Skeletal muscle tissue (tissue), 3 donors: ENCODE measurements at regions not wholly inside any gene's neighbourhood (a gene's known extent, or its start where the extent isn't known, plus 50 kb on each side); places are given as distances from the start of the nearest gene placed in this dataset.

Experiments used
- H3K27ac ChIP-seq: one replicate; pipeline ENCODE4 v1.7.0; 2013; ENCODE audit warnings: mild to moderate bottlenecking, low read depth, low read length, inconsistent platforms
- H3K27me3 ChIP-seq, 3 donors: one replicate each; pipeline ENCODE4 v1.7.0; 2013; ENCODE audit warnings: low read length in 3 of 3; ENCODE audit not compliant: control insufficient read depth in 3 of 3, insufficient read depth in 3 of 3
- H3K36me3 ChIP-seq, 3 donors: one replicate each; pipeline ENCODE4 v1.7.0; 2013; ENCODE audit warnings: low read length in 3 of 3; ENCODE audit not compliant: control insufficient read depth in 3 of 3, insufficient read depth in 3 of 3
- H3K4me1 ChIP-seq, 3 donors: one replicate each; pipeline ENCODE4 v1.7.0; 2013; ENCODE audit warnings: low read length in 3 of 3, mild to moderate bottlenecking in 3 of 3; ENCODE audit not compliant: control insufficient read depth in 3 of 3, insufficient read depth in 3 of 3
- H3K4me3 ChIP-seq, 3 donors: one replicate each; pipeline ENCODE4 v1.7.0; 2013; ENCODE audit warnings: low read length in 3 of 3
- H3K9ac ChIP-seq, 3 donors: one replicate each; pipeline ENCODE4 v1.7.0; 2013; ENCODE audit warnings: low read length in 3 of 3, mild to moderate bottlenecking in 3 of 3, moderate library complexity in 2 of 3, low read depth in 1 of 3
- H3K9me3 ChIP-seq, 3 donors: one replicate each; pipeline ENCODE4 v1.7.0; 2013; ENCODE audit warnings: low read length in 3 of 3; ENCODE audit not compliant: control insufficient read depth in 3 of 3
- donor health status: Osteomylitis.

- Histone ChIP-seq H3K36me3 (no peaks in the 10 kb centered on the region), H3K27ac (no peak overlapping the region), H3K27me3 (no peaks in the 10 kb centered on the region), H3K4me3 (no peak overlapping the region), H3K4me1 (peaks cover 0 to 3% (median 0%) of the 10 kb centered on the region in 3 donors), H3K9ac (no peak overlapping the region), H3K9me3 (no peaks in the 10 kb centered on the region)
Observed at GRCh38 chr9:7285199-7285598, 514.4 kb downstream of the DMAC1 start.

- H3K27me3 ChIP-seq = no peaks in the 10 kb centered on the region
- no peaks in the 10 kb centered on the region for H3K9me3 ChIP-seq
- peaks cover 0 to 3% (median 0%) of the 10 kb centered on the region in 3 donors for H3K4me1 ChIP-seq
- no peak overlapping the region for H3K4me3 ChIP-seq
- H3K36me3 ChIP-seq = no peaks in the 10 kb centered on the region
- H3K9ac ChIP-seq = no peak overlapping the region
- no peak overlapping the region for H3K27ac ChIP-seq
Observed at GRCh38 chr9:7284517-7284916, 515.1 kb downstream of the DMAC1 start.

GRCh38 chr9:7284117-7284516, 515.5 kb downstream of the DMAC1 start:
- H3K27me3 ChIP-seq = no peaks in the 10 kb centered on the region
- H3K4me3 ChIP-seq = no peak overlapping the region
- H3K9ac ChIP-seq = no peak overlapping the region
- no peaks in the 10 kb centered on the region for H3K36me3 ChIP-seq
- H3K27ac ChIP-seq = no peak overlapping the region
- no peaks in the 10 kb centered on the region for H3K9me3 ChIP-seq
- peaks cover 0 to 3% (median 0%) of the 10 kb centered on the region in 3 donors for H3K4me1 ChIP-seq

- H3K27ac ChIP-seq = no peak overlapping the region
- no peaks in the 10 kb centered on the region for H3K36me3 ChIP-seq
- no peaks in the 10 kb centered on the region for H3K9me3 ChIP-seq
Observed at GRCh38 chr9:7273575-7273974, 515.8 kb downstream of the KDM4C start.

GRCh38 chr9:7266911-7267595, 509.3 kb downstream of the KDM4C start:
- peaks cover 0 to 6% (median 4%) of the 10 kb centered on the region in 3 donors for H3K4me1 ChIP-seq
- no peak overlapping the region for H3K27ac ChIP-seq
- no peaks in the 10 kb centered on the region for H3K9me3 ChIP-seq
- H3K36me3 ChIP-seq = no peaks in the 10 kb centered on the region
- H3K9ac ChIP-seq = no peak overlapping the region
- no peak overlapping the region for H3K4me3 ChIP-seq
- H3K27me3 ChIP-seq = no peaks in the 10 kb centered on the region

More at GRCh38 chr9:7273575-7273974, 515.8 kb downstream of the KDM4C start:
- Histone ChIP-seq H3K9ac (no peak overlapping the region), H3K4me1 (no peaks in the 10 kb centered on the region), H3K27me3 (no peaks in the 10 kb centered on the region), H3K4me3 (no peak overlapping the region)

GRCh38 chr9:7265181-7265580, 507.4 kb downstream of the KDM4C start:
- Histone ChIP-seq H3K9ac (no peak overlapping the region), H3K9me3 (no peaks in the 10 kb centered on the region), H3K36me3 (no peaks in the 10 kb centered on the region), H3K27ac (no peak overlapping the region), H3K27me3 (no peaks in the 10 kb centered on the region), H3K4me3 (no peak overlapping the region), H3K4me1 (peaks cover 0 to 6% (median 4%) of the 10 kb centered on the region in 3 donors)

- Histone ChIP-seq H3K9ac (no peak overlapping the region), H3K9me3 (no peaks in the 10 kb centered on the region), H3K36me3 (no peaks in the 10 kb centered on the region), H3K27me3 (no peaks in the 10 kb centered on the region), H3K4me3 (no peak overlapping the region), H3K4me1 (no peaks in the 10 kb centered on the region), H3K27ac (no peak overlapping the region)
Observed at GRCh38 chr9:7259544-7260241, 501.9 kb downstream of the KDM4C start.

GRCh38 chr9:7258688-7259396, 501.1 kb downstream of the KDM4C start:
- Histone ChIP-seq H3K4me1 (no peaks in the 10 kb centered on the region), H3K9ac (no peak overlapping the region), H3K27me3 (no peaks in the 10 kb centered on the region), H3K9me3 (no peaks in the 10 kb centered on the region), H3K27ac (no peak overlapping the region), H3K4me3 (no peak overlapping the region), H3K36me3 (no peaks in the 10 kb centered on the region)

GRCh38 chr9:7246917-7247522, 489.2 kb downstream of the KDM4C start:
- Histone ChIP-seq H3K9me3 (no peaks in the 10 kb centered on the region), H3K27ac (no peak overlapping the region), H3K4me3 (no peak overlapping the region), H3K27me3 (no peaks in the 10 kb centered on the region), H3K9ac (no peak overlapping the region), H3K36me3 (no peaks in the 10 kb centered on the region), H3K4me1 (no peaks in the 10 kb centered on the region)
